Hematopoietic multipotent progenitor cell (in vitro differentiated cells): ENCODE measurements at regions not wholly inside any gene's neighbourhood (a gene's known extent, or its start where the extent isn't known, plus 50 kb on each side); places are given as distances from the start of the nearest gene placed in this dataset.

Experiments
- DNase-seq, 3 donors: peaks; one replicate each; pipeline ENCODE4 v3.0.0-alpha.2; 2011 to 2015; ENCODE audit warnings: low read depth in 2 of 3, low spot score in 2 of 3

- no peak for DNase-seq
Measured at GRCh38 chr13:79799059-79799867, 318.3 kb downstream of the NDFIP2 start.

DNA sequence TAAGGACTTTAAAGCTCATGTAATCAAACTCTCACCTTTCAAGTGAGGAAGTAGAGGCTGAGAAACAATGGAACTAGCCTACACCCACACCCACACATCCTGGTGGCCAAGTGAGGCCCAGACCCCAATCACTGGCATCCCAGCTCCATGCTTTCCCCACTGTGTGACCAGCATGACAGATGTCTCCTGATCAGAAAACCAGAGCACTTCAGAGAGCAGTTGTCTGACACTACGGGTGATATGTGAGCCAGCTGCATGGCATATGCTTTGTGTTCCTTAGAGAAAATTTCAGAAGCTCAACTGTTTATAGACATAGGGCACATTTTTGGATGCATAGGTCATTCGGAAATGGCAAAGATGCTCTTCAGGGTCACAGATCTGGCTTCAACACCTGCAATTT, 315.2 kb downstream of the NDFIP2 start:
- DNase-seq, result no peak

GRCh38 chr13:79794931-79795330, 314.0 kb downstream of the NDFIP2 start:
- DNase-seq, result no peak

GRCh38 chr13:79792716-79793115, 311.8 kb downstream of the NDFIP2 start:
- no peak for DNase-seq

DNA sequence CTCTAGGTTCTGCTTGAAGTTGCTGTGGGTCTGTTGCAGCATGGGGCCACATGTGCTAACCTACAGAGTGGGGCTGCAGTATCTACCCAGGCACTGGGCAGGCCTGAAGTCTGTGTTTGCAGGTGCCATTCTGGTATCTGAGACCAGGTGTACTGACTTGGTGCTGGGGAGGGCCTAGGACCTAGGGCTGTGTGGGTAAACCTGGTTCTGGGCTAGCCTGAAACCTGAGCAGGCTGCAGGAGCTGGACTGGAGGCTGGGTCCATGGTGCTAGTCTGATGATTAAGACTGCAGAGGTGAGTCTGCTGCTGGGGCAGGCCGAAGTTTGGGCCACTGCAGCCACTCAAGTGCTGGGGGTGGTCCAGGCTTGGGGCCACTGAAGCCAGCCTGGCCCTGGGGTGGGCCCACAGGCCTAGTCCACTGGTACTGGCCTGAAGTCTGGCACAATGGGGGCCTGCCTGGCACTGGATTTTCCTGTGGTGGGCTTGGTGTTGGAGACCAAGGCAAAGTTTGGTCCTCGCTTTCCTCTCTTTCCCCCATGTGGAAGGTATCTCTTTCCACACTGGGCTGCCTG, 310.6 kb downstream of the NDFIP2 start:
- DNase-seq, result no peak

DNA sequence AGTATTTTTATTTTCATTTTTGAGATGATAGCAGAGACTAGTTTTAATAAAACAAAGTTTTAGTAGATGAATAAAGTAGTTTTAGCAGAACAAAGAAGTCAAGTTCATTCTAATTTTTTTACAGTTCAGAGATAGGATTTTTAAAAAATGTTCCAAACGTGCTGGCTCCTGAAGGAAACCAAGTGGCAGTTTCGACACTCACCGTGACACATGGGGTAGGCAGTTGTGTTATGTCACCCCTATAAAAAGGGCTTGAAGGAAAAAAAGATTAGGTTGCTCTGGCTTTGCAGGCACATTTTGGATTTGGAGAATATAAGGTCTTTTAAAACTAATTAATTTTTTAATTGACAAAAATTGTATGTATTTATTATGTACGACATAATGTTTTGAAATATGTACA, 305.2 kb downstream of the NDFIP2 start:
- no peak for DNase-seq

- no peak for DNase-seq
Measured at GRCh38 chr13:79782541-79783205, 301.7 kb downstream of the NDFIP2 start.

GRCh38 chr13:79781829-79782540, 301.0 kb downstream of the NDFIP2 start:
- no peak for DNase-seq

DNA sequence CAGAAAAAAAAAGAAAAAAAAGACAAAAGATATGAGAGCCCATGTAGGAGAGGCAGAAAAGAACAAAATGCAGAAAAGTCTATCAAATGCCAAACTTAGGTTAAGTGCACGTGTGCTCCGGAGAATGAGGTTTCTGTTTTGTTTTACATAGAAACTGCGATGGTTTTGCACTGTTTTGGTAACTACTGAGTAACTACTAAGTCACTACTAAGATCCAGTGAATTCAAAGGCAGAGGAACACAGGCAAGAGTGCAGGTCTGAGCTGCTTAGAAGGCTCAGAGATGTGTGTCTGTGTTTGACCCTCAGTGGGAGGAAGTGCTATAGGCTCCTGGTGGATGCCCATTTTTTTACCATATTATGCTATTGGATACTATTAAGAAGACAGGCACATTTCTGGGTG, 299.3 kb downstream of the NDFIP2 start:
- no peak for DNase-seq

GRCh38 chr13:79779761-79780160, 298.8 kb downstream of the NDFIP2 start:
- DNase-seq, result no peak

- DNase-seq, result no peak
Measured at GRCh38 chr13:79778741-79779460, 297.9 kb downstream of the NDFIP2 start.

GRCh38 chr13:79777504-79777903, 296.5 kb downstream of the NDFIP2 start:
- DNase-seq, result no peak

- no peak for DNase-seq
Measured at GRCh38 chr13:79776531-79777295, 295.8 kb downstream of the NDFIP2 start.

DNA sequence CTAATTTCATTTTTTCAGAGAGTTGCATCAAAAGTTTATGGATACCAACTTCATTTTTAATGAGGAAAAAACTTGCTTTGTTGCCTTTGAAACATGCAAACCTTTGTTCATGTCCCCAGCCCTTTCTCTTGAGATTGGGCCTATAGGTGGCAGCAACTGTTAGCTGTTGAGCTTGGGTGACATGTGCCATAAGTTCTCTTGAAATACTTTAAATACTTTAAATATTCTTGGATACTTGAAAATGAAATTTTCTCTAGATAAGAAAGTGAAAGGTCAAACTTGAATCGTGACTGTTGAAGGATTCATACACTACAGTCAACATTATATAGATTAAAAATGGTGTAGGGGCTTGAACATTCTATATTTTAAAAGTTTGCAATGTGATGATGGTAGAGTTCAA, 294.9 kb downstream of the NDFIP2 start:
- peak in 2 of 3 donors; percentile 53 to 83 for DNase-seq

GRCh38 chr13:79772811-79773210, 291.9 kb downstream of the NDFIP2 start:
- no peak for DNase-seq

GRCh38 chr13:79771493-79771892, 290.5 kb downstream of the NDFIP2 start:
- no peak for DNase-seq

- DNase-seq, result no peak
Measured at GRCh38 chr13:79770056-79770455, 289.1 kb downstream of the NDFIP2 start.

DNA sequence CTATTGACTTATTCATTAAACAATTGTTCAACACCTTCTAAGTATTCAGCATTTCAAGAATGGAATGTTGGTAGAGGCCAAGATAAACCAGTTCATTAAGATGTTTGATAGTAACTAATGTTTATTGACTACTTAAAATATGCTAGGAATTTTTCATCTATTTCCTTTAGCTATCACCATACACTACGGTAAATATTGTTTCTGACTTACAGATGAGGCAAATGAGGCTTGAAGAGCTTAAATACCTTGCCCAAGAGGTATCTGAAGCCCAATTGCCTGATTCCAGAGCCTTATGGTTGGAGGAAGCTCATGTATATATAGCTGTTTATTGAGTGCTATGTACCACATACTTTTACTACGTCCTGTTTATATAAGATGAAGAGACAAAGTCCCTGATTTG, 286.2 kb downstream of the NDFIP2 start:
- no peak for DNase-seq

GRCh38 chr13:79765331-79765730, 284.4 kb downstream of the NDFIP2 start:
- DNase-seq, result no peak

- no peak for DNase-seq
Measured at GRCh38 chr13:79749984-79750551, 269.1 kb downstream of the NDFIP2 start.
